GM23248 (cell line): ENCODE measurements at regions not wholly inside any gene's neighbourhood (a gene's known extent, or its start where the extent isn't known, plus 50 kb on each side); places are given as distances from the start of the nearest gene placed in this dataset.

Source experiments
- EZH2 ChIP-seq: fragments of 200-600 bp; sonication (generic); IDR thresholded peaks from 2 replicates; pipeline ENCODE4 v1.6.1; 2018; ENCODE audit warnings: antibody characterized with exemption, mild to moderate bottlenecking; ENCODE audit not compliant: insufficient read depth, poor library complexity, severe bottlenecking
- EZH2phosphoT487 ChIP-seq: fragments of 200-600 bp; sonication (generic); IDR thresholded peaks from 2 replicates; pipeline ENCODE4 v1.6.1; 2018; ENCODE audit warnings: antibody characterized with exemption, moderate library complexity, mild to moderate bottlenecking, low read depth; ENCODE audit not compliant: insufficient read depth

DNA sequence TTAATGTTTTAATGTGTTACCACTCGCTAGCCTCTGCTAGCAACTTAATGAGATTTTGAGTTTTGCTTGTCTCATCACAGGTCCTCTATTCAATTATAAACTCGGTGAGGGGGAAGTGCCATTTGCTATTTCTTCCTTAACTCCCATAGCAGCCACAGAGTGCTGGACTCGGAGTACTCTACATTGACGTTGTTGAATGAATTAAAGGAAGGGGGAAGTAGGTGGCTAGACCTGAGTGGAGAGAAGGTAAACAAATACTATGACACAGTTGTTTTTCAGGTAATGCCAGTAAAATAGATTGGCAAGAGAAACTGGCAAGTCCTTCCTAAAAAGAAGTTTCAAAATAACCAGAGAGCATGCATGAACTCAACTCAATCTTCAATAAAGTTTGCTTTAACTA, 339.3 kb downstream of the HRH4 start:
- TF ChIP-seq EZH2, result no peak
- no peak for TF ChIP-seq EZH2phosphoT487
